ENCODE measurements at regions not wholly inside any gene's neighbourhood (a gene's known extent, or its start where the extent isn't known, plus 50 kb on each side); places are given as distances from the start of the nearest gene placed in this dataset.

GRCh38 chr18:40662898-40663437 lies 1292.1 kb upstream of the PIK3C3 start:
- no peaks in the 10 kb centered on the region for H3K9me3 ChIP-seq (ENCODE audit: insufficient read depth, low read depth, low read length)
- H3K9ac ChIP-seq (ENCODE audit: low read depth, low read length), result no peak overlapping the region
- no peaks in the 10 kb centered on the region for H3K27me3 ChIP-seq (ENCODE audit: insufficient read depth, low read length)
- no peaks in the 10 kb centered on the region for H3K36me3 ChIP-seq (ENCODE audit: insufficient read depth, low read length)
- no peak overlapping the region for H3K27ac ChIP-seq (ENCODE audit: low read depth, low read length)
- H3K4me1 ChIP-seq (ENCODE audit: insufficient read depth, low read length), result no peaks in the 10 kb centered on the region
- no peak overlapping the region for H3K4me3 ChIP-seq (ENCODE audit: low read length)
- WGBS, result 95% methylated on average over 16 of the region's 16 CpGs

- Histone ChIP-seq H3K27ac (ENCODE audit: low read depth, low read length) (no peak overlapping the region), H3K9ac (ENCODE audit: low read depth, low read length) (no peak overlapping the region), H3K4me3 (ENCODE audit: low read length) (no peak overlapping the region), H3K9me3 (ENCODE audit: insufficient read depth, low read depth, low read length) (no peaks in the 10 kb centered on the region), H3K27me3 (ENCODE audit: insufficient read depth, low read length) (no peaks in the 10 kb centered on the region), H3K36me3 (ENCODE audit: insufficient read depth, low read length) (no peaks in the 10 kb centered on the region), H3K4me1 (ENCODE audit: insufficient read depth, low read length) (no peaks in the 10 kb centered on the region)
- 100% methylated on average over 1 of the region's 1 CpG for WGBS
These were observed 1301.4 kb upstream of the PIK3C3 start for GRCh38 chr18:40653682-40654081.

- Histone ChIP-seq H3K4me3 (ENCODE audit: low read length) (no peak overlapping the region), H3K27me3 (ENCODE audit: insufficient read depth, low read length) (no peaks in the 10 kb centered on the region), H3K27ac (ENCODE audit: low read depth, low read length) (no peak overlapping the region), H3K36me3 (ENCODE audit: insufficient read depth, low read length) (no peaks in the 10 kb centered on the region), H3K4me1 (ENCODE audit: insufficient read depth, low read length) (no peaks in the 10 kb centered on the region), H3K9me3 (ENCODE audit: insufficient read depth, low read depth, low read length) (no peaks in the 10 kb centered on the region), H3K9ac (ENCODE audit: low read depth, low read length) (no peak overlapping the region)
- WGBS, result 92% methylated on average over 1 of the region's 1 CpG
These were observed 1302.7 kb upstream of the PIK3C3 start for GRCh38 chr18:40652321-40652720.

GRCh38 chr18:40651163-40651562 lies 1303.9 kb upstream of the PIK3C3 start:
- H3K27me3 ChIP-seq (ENCODE audit: insufficient read depth, low read length), result no peaks in the 10 kb centered on the region
- no peaks in the 10 kb centered on the region for H3K36me3 ChIP-seq (ENCODE audit: insufficient read depth, low read length)
- no peaks in the 10 kb centered on the region for H3K9me3 ChIP-seq (ENCODE audit: insufficient read depth, low read depth, low read length)
- H3K27ac ChIP-seq (ENCODE audit: low read depth, low read length), result no peak overlapping the region
- no peak overlapping the region for H3K4me3 ChIP-seq (ENCODE audit: low read length)
- no peak overlapping the region for H3K9ac ChIP-seq (ENCODE audit: low read depth, low read length)
- no peaks in the 10 kb centered on the region for H3K4me1 ChIP-seq (ENCODE audit: insufficient read depth, low read length)
- 96% methylated on average over 3 of the region's 3 CpGs for WGBS

DNA sequence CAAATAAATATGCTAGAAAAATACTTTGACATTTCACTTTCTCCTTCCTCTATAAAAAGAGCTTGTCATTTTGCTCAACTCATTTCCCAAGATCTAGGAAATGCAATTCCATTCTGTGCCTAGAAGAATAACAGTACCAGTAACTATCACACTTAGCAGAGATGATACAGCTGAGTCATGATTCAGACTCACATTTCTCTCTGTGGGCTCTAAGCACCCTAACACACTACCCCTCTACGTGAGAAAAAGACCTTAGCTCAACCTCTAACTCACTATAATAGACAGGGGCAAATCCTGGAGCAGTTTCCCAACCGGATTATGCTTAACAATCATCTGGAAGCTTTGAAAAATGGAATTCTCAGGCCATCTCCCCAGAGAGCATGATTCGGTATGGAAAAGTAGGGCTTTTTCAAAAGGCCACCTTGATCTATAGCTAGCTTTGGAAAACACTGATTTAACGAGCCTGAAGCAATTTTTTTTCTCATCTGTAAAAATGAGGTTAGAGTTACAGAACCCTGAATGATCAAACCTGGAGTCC lies 1312.3 kb upstream of the PIK3C3 start:
- Histone ChIP-seq H3K27ac (ENCODE audit: low read depth, low read length) (no peak overlapping the region), H3K4me1 (ENCODE audit: insufficient read depth, low read length) (no peaks in the 10 kb centered on the region), H3K9ac (ENCODE audit: low read depth, low read length) (no peak overlapping the region), H3K9me3 (ENCODE audit: insufficient read depth, low read depth, low read length) (no peaks in the 10 kb centered on the region), H3K27me3 (ENCODE audit: insufficient read depth, low read length) (no peaks in the 10 kb centered on the region), H3K36me3 (ENCODE audit: insufficient read depth, low read length) (no peaks in the 10 kb centered on the region), H3K4me3 (ENCODE audit: low read length) (no peak overlapping the region)
- WGBS, result 90% methylated on average over 4 of the region's 4 CpGs

GRCh38 chr18:40631319-40631718 lies 1323.7 kb upstream of the PIK3C3 start:
- Histone ChIP-seq H3K36me3 (ENCODE audit: insufficient read depth, low read length) (no peaks in the 10 kb centered on the region), H3K4me1 (ENCODE audit: insufficient read depth, low read length) (no peaks in the 10 kb centered on the region), H3K27me3 (ENCODE audit: insufficient read depth, low read length) (no peaks in the 10 kb centered on the region), H3K27ac (ENCODE audit: low read depth, low read length) (no peak overlapping the region), H3K9me3 (ENCODE audit: insufficient read depth, low read depth, low read length) (peaks cover 9% of the 10 kb centered on the region; the same call in 1 of the 2 replicates), H3K4me3 (ENCODE audit: low read length) (no peak overlapping the region), H3K9ac (ENCODE audit: low read depth, low read length) (no peak overlapping the region)
- WGBS, result 97% methylated on average over 3 of the region's 3 CpGs

DNA sequence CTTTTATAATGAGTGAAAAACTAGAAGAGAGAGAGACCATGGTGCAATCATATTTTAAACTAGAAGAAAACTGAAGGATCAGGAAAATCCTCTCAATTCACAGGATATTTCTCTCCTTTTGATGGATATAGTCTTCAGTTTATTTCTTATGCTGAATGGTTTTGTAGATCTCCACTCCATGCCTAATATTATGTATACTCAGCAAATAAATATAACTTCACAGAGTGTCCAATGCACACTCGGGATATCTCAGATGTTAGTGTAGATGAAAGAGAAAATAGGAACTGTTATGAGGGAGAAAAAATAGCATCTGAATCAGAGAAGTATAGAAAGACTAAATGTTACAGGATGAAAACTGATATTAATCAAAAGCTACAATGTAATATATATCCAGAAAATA lies 1324.5 kb upstream of the PIK3C3 start:
- H3K27me3 ChIP-seq (ENCODE audit: insufficient read depth, low read length), result no peaks in the 10 kb centered on the region
- peaks cover 9% of the 10 kb centered on the region; the same call in 1 of the 2 replicates for H3K9me3 ChIP-seq (ENCODE audit: insufficient read depth, low read depth, low read length)
- no peak overlapping the region for H3K27ac ChIP-seq (ENCODE audit: low read depth, low read length)
- H3K36me3 ChIP-seq (ENCODE audit: insufficient read depth, low read length), result no peaks in the 10 kb centered on the region
- H3K4me1 ChIP-seq (ENCODE audit: insufficient read depth, low read length), result no peaks in the 10 kb centered on the region
- no peak overlapping the region for H3K4me3 ChIP-seq (ENCODE audit: low read length)
- no peak overlapping the region for H3K9ac ChIP-seq (ENCODE audit: low read depth, low read length)
- WGBS, result 100% methylated on average over 1 of the region's 1 CpG

DNA sequence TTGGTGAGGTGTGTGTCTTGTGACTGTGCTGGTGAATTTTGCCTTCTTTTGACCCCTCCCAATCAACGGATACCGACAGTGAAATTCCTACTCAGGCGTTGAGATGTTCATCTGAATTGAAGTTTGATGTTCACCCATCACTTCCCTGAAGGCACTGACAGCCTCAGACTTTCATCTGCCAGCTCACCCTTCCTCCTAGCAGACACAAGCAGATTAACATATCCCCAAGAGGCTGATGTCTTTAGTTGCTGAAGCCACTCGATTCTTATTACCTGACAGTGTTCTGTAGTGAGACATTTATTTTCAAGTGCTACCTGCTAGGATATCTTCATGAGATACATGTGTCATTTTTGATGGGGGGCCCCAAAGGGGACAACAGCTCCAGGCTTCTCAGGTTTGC lies 1330.1 kb upstream of the PIK3C3 start:
- no peaks in the 10 kb centered on the region for H3K36me3 ChIP-seq (ENCODE audit: insufficient read depth, low read length)
- H3K27ac ChIP-seq (ENCODE audit: low read depth, low read length), result no peak overlapping the region
- no peaks in the 10 kb centered on the region for H3K27me3 ChIP-seq (ENCODE audit: insufficient read depth, low read length)
- H3K9me3 ChIP-seq (ENCODE audit: insufficient read depth, low read depth, low read length), result no peaks in the 10 kb centered on the region
- 90% methylated on average over 4 of the region's 4 CpGs for WGBS
- no peak overlapping the region for H3K4me3 ChIP-seq (ENCODE audit: low read length)
- H3K4me1 ChIP-seq (ENCODE audit: insufficient read depth, low read length), result no peaks in the 10 kb centered on the region; the same call in 1 of the 2 replicates
- H3K9ac ChIP-seq (ENCODE audit: low read depth, low read length), result no peak overlapping the region

- no peaks in the 10 kb centered on the region for H3K9me3 ChIP-seq (ENCODE audit: insufficient read depth, low read depth, low read length)
- no peak overlapping the region for H3K9ac ChIP-seq (ENCODE audit: low read depth, low read length)
- H3K4me3 ChIP-seq (ENCODE audit: low read length), result no peak overlapping the region
- no peak overlapping the region for H3K27ac ChIP-seq (ENCODE audit: low read depth, low read length)
- no peaks in the 10 kb centered on the region for H3K36me3 ChIP-seq (ENCODE audit: insufficient read depth, low read length)
- H3K4me1 ChIP-seq (ENCODE audit: insufficient read depth, low read length), result no peaks in the 10 kb centered on the region
- H3K27me3 ChIP-seq (ENCODE audit: insufficient read depth, low read length), result no peaks in the 10 kb centered on the region
These were observed 1341.3 kb upstream of the PIK3C3 start for GRCh38 chr18:40613721-40614120.

GRCh38 chr18:40612356-40612755 lies 1342.7 kb upstream of the PIK3C3 start:
- Histone ChIP-seq H3K36me3 (ENCODE audit: insufficient read depth, low read length) (no peaks in the 10 kb centered on the region), H3K4me1 (ENCODE audit: insufficient read depth, low read length) (0 out of 2 replicates have a peak, but pooled peaks cover 2% of the 10 kb centered on the region), H3K4me3 (ENCODE audit: low read length) (no peak overlapping the region), H3K27ac (ENCODE audit: low read depth, low read length) (no peak overlapping the region), H3K9me3 (ENCODE audit: insufficient read depth, low read depth, low read length) (no peaks in the 10 kb centered on the region), H3K27me3 (ENCODE audit: insufficient read depth, low read length) (no peaks in the 10 kb centered on the region), H3K9ac (ENCODE audit: low read depth, low read length) (no peak overlapping the region)
- WGBS, result 94% methylated on average over 1 of the region's 1 CpG

DNA sequence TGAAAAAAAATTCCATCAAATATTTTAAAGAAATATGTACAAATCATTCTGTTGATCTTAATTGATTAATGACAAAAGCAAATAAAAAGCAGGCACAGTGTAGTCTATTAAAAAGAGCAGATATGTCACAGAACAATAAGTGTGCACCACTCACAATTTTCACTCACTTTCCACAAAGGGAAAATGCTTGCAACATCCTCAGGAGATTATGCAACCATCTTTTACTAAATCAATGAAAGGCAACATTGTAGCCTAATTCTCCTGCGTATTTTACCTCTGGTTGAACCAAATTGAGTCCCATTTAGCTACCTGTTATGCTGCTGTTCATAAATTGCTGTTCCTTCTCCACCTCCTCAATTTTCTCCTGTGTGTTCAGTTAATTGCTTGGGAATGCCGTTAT lies 1346.8 kb upstream of the PIK3C3 start:
- H3K9ac ChIP-seq (ENCODE audit: low read depth, low read length), result no peak overlapping the region
- H3K36me3 ChIP-seq (ENCODE audit: insufficient read depth, low read length), result no peaks in the 10 kb centered on the region
- H3K4me1 ChIP-seq (ENCODE audit: insufficient read depth, low read length), result 0 out of 2 replicates have a peak, but pooled peaks cover 2% of the 10 kb centered on the region
- 95% methylated on average over 2 of the region's 2 CpGs for WGBS
- no peak overlapping the region for H3K27ac ChIP-seq (ENCODE audit: low read depth, low read length)
- H3K4me3 ChIP-seq (ENCODE audit: low read length), result no peak overlapping the region
- no peaks in the 10 kb centered on the region for H3K27me3 ChIP-seq (ENCODE audit: insufficient read depth, low read length)
- H3K9me3 ChIP-seq (ENCODE audit: insufficient read depth, low read depth, low read length), result no peaks in the 10 kb centered on the region
